ENCODE measurements at regions not wholly inside any gene's neighbourhood (a gene's known extent, or its start where the extent isn't known, plus 50 kb on each side); places are given as distances from the start of the nearest gene placed in this dataset.

DNA sequence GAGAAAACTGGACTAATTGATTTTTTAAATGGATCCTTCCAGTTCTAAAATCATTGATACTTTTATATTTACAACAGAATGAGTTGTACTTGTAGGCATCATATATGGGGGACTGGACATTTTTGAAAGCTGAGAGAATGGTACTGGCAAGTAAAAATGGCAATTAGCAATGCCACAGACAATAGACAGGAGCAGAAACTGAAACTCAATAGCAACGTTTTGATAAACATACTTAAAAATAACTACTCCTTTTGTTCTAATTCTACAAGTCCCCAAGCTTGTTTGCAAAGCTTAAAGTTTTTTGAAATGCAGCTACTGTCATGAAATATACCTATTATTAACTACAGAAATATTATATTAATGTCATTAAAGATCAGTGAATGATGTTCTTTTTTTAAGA, 52.8 kb upstream of the FBXL7 start:
- no peak for DNase-seq

DNA sequence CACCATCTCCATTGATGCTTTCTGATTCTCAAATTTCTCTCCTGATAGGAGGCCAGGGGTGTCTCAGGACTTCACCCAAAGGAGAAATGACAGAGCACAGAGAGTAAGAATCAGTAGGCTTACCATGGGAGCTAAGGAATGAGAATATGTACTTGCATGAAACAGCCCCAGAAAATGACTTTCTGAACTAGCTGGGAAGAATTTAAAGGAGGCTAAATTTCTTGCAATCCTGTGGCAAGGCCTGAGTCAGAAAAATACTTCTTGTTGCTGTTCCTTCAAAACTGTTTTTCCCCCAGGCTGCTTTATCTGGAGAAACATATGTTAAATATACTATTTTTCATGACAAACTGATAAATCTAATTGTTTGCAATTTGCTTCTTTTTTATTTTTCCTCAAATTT, 53.4 kb upstream of the FBXL7 start:
- DNase-seq, result no peak

DNA sequence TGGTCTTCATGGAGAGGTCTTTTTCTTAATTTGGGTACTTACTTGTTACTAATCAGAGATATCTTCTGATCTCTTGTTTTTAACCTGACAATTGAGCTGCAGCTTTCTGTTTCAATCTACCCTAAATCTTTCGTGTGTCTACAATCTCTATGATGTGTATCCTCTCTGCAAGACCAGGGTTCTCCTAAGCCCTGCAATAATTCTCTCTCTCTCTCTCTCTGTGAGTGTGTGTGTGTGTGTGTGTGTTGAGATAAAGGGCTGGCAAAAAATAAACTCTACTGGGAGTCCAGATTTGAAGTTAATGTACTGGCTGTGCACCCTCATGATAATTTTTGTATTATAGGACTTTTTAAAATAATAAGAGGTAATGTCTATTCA, 57.8 kb upstream of the FBXL7 start:
- DNase-seq, result no peak

DNA sequence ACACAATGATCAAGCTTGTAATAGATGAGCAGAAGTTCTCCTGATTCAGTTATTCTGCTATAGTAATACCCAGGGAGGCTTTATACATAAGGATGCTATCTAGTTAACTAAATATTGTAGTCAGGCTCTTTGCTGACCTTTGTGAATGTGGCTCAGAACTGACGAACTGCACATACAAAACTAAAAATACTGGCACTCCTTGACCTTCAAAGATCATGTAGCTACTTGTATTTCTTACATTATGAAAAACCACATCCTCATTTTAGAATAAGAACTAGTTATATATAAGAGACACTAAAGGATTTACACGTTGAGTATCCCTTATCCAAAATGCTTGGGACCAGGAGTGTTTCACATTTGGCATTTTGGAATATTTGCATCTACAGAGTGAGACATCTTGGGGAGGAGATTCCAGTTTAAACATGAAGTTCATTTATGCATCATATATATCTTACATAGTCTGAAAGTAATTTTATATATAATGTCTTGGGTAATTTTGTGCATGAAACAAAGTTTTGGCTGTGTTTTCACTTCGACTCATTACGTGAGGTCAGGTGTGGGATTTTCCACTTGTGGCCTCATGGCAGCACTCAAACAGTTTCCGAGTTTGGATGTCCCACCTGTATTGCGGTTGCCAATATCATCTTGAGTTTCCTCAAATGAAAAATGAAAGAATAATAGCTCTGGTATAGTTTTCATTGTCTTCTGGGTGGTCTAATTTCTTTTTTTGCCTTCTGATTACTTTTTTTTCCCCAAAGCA, 58.4 kb upstream of the FBXL7 start:
- DNase-seq, result no peak

DNA sequence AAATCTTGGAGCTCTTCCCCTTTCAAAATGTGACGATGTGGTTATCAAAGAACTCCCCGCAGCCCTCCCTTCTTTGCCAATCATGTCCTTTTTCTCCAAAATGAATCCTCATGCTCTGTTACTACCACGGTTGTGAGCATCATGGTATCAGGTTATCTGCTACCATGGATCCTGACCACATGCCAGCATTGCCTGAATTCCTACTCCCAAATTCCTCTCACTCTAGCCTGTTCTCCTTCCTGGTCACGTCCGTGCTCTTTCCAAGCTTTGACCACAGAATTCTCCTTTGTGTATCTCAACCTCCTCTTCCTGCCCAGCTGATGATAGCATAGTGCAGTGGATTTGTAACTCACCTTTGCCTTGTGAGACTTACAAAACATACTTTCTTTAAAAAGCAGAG, 59.5 kb upstream of the FBXL7 start:
- no peak for DNase-seq

DNA sequence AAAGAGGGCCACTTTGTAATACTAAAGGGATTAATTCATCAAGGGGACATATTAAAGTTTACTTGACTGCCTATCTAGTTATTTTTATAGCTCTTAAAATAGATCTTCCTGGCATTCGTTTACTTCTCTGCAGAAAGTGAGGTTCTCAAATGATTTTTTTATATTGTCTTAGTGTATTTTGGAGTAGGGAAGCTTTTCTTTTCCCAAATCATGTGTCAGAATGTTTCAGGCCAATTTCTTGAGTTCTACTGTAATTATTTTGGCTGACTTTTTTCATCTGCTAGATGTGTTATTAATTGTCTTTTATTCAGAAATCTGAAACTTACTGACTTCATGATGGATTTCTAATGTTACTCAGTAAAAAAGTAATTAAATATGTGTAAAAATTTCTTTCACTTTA, 60.2 kb upstream of the FBXL7 start:
- DNase-seq, result no peak

DNA sequence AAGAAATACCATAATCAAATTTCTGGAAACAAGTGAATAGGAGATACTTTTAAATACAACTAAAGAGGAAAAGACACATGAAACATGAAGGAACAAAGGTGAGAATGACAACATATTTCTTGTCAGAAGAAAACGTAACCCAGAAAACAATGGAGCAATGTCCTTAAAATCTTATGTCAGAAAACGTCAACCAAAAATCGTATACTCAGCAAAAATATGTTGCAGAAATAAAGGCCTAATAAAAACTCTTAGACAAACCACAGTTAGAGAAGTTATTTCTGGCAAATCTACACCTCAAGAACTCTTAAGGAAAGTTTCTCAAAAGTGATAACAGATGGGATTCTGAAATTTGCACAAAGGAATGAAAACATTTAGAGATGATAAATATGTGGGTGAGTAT, 66.3 kb upstream of the FBXL7 start:
- DNase-seq, result no peak

DNA sequence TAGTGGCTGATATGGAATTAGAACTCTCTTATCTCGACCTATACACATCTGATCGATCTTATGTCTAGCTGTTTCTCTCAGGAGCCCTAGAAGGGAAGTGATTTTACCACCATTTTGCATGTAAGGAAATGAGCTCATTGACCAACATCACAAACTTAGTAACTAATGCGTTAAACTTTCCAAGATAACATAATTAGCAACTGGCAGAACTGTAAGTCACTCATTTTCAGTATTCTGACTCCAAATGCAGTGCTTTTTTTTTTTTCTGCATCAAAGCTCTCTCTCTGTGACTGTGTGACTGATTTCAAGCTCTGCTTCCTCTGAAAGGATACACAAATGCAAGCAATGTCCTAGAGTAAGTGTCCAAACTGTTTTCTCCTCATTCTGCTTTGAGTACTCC, 68.1 kb upstream of the FBXL7 start:
- no peak for DNase-seq

DNA sequence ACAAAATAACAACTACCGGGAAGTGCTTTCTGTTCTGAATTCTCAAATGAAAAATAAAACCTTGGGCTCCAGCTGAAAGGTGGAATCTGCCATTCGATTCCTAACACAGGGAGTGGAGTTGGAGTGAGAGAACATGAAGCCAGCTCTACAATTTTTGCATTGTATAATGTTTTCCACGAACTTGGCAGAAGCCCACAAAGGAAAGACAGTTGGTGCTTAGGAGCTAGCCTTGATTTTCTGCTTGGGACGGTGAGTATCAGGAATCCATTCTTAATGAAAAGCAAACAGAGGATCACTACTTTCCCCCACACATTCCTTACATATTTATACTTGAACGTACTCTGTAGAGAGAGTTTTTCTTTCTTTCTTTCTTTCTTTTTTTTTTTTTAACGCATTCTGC, 74.2 kb upstream of the FBXL7 start:
- DNase-seq, result no peak

DNA sequence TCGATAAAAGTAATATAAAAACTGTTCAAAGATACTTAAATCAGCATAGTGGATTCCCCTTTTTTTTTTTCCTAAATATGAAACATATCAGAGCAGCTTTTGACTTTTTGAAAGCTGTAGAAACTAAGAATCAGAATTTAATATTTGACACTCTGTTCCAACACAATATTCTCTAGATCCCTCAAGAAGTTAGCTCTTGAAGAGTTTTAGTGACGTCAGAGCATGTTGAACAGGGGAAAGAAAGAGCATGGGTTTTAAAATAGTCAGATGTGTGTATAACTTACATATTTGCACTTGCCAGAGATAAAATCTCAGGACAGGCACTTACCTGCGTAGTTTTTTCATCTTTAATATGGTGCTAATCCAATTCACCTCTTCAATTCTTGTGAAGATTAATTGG, 75.2 kb upstream of the FBXL7 start:
- DNase-seq, result no peak

DNA sequence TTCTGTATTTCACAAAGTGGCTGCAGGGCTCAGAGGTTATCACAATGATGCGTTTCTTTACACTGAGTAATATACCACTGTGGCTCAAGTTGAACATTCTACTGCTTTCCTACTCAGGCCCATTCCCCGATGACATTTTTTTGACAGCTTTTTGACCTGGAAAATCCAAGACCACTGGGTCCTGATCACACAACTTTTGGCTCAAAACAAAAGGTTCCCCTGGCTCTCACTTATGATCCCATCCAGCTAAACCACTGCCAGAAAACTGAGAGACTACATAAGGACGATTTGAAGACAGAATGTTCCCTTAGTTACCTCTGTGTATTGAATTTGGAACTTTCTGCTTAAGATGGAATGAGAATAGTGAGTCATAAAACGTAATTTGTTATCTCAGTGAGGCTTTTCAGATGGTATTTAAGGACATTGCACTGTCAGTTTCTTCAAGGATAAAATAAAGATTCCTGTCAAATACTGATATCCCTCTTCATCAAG, 78.0 kb upstream of the FBXL7 start:
- no peak for DNase-seq

DNA sequence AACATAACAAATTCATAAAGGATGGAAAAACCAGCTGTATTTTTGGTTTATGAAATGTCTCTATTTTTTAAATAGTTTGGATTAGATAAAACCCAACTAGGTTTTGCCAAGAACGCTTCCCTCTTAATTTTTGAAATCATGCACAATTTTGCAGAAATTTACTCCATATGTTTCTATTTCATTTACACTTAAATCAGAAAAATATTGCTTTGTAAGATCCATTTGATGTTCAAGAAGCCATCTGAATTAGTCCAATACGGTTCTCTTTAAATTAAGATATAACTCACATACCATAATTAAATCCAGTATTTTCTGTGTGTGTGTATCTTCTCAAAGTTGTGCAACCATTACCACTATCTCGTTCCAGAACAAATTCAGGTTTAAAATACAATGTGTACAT, 78.6 kb upstream of the FBXL7 start:
- no peak for DNase-seq

DNA sequence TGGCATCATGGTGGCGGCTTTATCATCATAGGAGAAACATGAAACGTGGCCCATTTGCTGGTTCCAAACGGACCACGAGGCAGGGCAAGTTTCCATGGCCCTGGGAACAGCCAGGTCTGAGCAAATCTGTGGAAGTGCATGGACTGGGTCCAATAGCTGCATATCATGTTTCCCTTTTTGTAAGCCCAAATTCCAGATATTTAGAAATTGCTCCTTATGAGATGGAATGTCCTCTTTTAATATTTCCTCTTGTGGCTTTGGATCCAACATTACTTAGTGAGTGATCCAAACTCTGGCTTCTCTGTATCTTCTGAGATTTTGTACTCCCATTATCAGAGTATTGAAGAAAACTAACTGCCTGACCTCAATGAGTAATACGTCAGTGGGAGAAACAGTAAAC, 79.8 kb upstream of the FBXL7 start:
- no peak for DNase-seq

DNA sequence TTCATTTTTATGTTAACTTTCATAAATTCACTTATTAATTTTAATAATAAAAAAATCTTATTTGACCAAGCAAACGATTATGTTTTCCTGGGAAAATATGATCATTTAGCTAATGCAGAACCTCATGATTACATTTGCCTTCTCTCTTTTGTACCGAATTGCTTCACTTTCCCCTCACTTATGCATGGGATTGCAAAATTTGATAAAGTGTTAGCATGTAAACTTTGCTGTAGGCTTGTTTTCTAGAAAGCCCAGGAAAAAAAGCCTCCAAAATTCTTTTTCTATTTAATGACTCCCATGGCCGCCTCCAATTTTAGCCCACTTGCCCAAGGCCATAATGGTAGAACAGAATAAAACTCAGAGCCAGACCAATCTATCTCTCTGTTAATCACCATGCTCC, 82.8 kb upstream of the FBXL7 start:
- no peak for DNase-seq

DNA sequence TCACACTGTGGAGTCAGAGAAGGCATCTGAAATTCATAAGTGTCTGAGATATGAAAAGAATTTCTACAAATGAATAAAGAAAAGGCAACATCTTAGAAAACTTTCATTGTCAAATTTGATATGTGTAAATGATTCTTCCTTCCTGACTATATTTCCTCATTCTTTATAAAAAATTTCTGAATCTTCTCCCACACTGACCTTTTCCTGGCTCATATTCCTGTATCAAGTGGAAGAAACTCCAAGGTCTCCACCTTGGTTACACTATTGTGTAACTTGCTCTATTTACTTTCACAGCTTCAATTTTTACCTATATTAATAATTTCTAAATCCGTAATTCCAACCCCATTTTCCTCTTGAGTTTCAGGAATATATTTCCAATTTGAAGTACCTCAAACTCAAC, 93.5 kb upstream of the FBXL7 start:
- no peak for DNase-seq

DNA sequence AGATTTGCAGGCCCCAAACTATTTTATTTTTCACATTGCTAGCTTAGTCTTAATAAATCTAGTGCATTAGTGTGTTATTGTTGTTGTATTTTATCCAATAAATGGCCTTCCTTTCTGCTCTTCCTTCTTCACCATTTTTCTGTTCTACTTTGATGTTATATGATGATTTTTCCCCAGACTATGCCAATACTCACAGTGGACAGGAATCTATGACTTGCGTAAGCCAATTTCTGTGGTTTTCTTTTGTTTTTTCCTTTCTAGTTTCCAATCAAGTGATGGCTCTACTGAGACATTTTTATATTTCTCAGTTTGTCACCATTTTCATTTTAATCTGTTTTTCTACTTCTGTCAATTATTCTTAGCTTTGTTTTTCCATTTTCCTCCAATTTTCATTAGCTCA, 106.8 kb upstream of the FBXL7 start:
- no peak for DNase-seq

DNA sequence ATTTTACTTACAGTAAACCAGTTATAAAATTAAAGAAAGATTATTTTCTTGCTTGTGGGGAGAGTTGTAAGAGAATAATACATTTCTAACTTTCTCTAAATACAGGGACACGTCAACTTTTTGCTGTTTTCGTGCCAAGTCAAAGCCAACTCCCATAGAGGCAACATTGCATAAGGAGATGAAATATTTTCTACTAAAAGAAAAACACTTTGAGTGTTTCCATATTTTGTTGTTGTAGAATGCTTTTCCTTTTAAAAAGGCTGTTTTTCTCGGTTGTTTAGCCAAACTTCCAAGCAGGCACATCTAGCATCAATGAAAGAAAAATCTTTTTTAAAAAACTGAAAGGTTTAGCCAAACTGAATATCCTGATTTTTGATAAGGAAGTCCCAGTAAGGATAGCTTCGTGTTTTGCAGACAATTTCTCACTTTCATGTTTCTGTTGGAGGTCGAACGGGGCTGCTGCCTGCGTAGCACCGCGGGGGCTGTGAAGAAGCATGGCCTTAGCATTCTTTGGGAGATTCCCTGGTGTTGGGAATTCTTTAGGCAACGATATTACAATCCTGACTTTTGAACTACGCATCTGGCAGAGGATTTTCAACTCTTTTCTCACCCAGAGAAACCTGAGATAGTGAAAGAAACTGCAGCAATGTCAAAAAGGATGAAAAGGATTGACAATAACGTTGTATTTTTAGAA, 108.1 kb upstream of the FBXL7 start:
- DNase-seq, result no peak

DNA sequence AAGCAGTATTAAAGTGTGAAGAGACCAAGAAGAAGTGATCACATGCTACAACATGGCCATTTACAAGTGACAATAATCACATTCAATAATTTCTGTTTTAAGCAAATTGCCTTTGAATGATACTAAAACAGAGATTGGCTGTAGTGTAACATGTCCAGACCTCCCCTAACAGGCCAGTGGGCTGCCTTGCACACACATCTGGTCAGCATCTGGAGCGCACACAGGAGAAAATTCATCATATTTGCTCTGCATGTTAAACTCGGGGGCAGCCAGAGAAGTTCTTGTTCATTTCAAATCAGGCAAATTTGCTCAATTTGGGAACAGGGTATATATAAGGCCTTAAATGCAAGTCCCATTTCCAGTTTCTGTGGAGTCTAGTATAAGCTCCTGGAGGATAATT, 111.1 kb upstream of the FBXL7 start:
- no peak for DNase-seq

DNA sequence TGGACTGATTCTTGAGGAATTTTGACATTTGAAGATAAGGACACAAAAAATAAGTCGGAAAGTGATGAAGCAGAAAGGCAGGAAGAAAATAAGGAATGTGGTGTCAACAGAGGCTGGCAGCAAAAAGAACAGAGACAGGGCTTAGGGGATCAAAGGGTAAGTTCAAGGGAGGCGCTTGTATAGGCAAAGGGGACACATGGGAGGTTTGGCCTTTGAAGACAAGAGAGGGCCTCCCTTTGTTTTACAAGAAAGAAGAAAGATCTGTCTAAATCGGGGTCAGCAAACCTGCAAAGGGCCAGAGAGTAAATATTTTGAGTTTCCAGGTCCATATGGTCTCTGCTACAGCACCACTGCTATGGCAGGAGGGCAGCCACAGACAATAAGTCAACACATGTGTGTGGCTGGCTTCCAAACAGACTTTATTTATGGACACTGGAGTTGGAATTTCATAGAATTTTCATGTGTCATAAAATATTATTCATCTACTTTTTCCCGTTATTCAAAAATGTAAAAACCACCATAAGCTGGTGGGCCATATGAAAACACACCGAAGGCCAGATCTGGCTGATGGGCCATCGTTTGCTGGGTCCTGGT, 112.0 kb upstream of the FBXL7 start:
- DNase-seq, result no peak

DNA sequence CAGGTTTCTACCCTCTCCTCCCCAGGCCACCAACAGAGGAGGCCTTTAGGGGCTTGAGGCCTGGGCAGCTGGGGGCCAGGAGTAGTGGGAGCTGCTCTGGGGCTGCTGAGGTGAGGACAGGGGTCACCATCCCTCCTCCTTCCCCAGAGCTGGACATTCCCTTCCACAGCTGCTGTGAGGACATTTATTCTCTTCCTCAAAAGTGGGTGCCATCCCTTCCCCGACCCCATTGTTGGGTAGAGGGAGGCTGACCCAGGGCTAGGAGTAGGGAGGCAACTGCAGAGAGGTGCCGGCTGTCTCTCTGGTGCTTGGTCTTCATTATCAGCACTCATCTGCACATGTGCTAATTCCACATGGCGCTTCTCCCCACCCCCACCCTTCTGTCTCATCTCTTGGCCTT, 113.9 kb upstream of the FBXL7 start:
- DNase-seq, result no peak

DNA sequence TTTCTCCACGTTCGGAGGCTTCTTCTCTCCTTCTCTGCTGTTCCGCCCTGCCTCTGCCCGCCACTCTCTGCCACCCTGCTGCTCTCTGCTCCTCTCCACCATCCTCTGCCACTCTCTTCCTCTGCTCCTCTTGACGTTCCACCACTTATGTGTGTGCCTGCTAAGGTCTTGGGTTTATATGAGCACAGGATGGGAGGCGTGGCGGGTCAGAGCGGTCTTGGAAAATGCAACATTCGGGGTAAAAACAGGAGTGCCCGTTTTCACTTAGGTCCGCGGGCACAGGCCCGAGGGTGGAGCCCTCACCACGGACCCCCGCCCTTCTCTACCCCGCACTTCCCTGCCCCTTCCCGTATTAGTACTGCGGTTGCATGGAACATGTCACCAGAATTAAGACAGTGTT, 114.4 kb upstream of the FBXL7 start:
- DNase-seq, result no peak

DNA sequence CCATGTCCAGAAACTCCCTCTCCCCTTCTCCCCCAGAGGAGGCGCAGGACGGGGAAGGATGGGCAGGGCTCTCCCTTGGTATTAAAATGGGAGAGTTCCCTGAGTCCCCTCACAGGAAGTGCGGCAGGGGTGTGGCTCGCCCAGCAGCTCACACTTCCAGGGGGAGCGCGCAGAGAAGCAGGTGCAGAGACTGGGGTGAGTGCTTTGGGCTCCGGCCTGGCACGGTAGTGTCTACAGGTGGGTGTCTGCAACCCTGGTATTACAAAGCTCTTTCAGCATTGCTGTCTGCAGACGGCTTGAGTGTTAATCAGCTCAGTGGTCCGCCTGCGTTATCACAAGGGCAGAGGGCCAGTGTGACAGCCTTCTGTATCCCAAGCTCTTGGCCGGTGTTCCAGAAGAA, 114.9 kb upstream of the FBXL7 start:
- no peak for DNase-seq

DNA sequence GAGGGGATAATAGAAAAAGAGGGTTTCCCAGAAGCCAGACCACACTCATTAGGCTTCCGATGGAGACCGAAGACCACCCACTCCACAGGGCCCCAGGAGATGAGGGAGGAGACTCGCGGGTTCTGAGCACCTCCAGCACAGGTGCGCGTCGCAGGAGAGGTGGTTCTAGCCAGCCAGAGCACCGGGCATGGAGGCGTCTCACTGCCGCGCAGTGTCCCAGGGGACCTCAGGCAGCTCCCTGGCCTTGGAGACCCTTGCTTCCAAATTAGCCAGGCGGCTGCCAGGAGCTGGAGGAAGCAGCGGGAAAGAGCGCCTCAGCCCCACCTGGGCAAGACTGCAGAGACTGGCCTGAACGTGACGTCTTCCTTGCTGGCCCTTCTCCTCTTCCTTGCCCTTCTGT, 115.4 kb upstream of the FBXL7 start:
- DNase-seq, result no peak

DNA sequence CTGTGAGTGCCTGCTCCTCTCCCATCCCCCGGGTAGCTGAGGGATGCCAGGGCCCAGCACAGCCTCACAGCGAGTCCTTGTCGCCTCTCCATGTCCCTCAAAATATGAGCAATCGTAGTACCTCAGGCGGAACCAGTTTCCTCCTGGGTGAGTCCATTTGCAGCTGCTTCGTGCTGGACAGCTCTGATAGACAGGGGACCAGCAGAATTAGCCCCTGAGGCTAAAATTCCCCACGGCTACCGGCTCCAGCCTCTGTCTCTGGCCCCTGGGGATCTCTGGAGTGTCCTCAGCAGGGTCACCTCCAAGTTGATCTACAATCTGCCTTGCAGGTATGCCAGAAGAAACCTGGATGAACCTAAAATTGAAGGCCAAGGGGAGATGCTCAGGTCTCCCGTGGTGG, 115.8 kb upstream of the FBXL7 start:
- DNase-seq, result no peak
